Brain microvascular endothelial cell (primary cell): ENCODE measurements at regions not wholly inside any gene's neighbourhood (a gene's known extent, or its start where the extent isn't known, plus 50 kb on each side); places are given as distances from the start of the nearest gene placed in this dataset.

Source experiments
- DNase-seq: peaks from one replicate; pipeline ENCODE4 v3.0.0-alpha.2; 2020
- H3K27ac ChIP-seq: fragments of 250-450 bp; sonication (Bioruptor Pico); 2 replicates; pipeline ENCODE4 v1.5.1; 2020; ENCODE audit warnings: mild to moderate bottlenecking, moderate library complexity
- H3K27me3 ChIP-seq: fragments of 250-450 bp; sonication (Bioruptor Pico); replicated peaks from 2 replicates; pipeline ENCODE4 v1.5.1; 2020; ENCODE audit warnings: mild to moderate bottlenecking
- H3K36me3 ChIP-seq: fragments of 250-450 bp; sonication (Bioruptor Pico); replicated peaks from 2 replicates; pipeline ENCODE4 v1.5.1; 2020; ENCODE audit warnings: mild to moderate bottlenecking
- H3K4me3 ChIP-seq: 2 replicates; pipeline ENCODE4 v1.5.1; 2011; ENCODE audit warnings: low read depth, mild to moderate bottlenecking, control low read depth, low read length, moderate library complexity
- CTCF ChIP-seq: IDR thresholded peaks from 2 replicates; pipeline ENCODE4 v1.5.1; 2011; ENCODE audit warnings: low read depth, mild to moderate bottlenecking, moderate library complexity, low read length, control low read depth, inconsistent platforms; ENCODE audit errors: missing control alignments
- in situ Hi-C: cut with HindIII; loops from 2 replicates; pipeline ENCODE4 v1.10.0; 2017; ENCODE audit warnings: low sequenced_read_pairs, low pct_ligation_motif_present

DNA sequence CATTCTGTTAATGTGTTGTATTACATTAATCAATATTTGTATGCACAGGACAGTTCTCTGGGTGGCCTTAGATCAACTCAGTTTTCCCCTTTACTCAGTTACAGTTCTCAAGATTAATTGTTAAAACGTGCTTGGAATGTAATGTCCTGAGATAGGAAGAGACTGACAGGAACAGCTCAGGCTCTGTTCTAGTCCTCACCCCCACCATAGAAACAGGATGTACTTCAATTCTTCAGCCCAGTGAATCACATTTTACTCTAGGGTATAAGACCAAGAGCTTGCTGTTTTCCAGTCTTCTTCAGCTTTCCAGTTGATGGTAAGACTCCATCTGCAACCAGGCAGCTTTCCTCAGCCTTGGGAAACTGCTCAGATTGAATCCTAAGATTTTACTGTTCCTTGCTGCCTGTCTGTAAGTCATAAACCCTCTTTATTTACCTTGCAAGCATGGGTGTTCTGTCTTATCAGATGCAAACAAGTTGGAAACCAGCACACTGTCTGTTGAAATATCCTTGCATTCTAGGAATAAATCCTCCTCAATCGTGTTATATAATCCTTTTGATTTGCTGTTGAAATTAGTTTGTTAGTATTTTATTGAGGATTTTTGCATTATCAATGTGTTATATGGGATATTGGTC lies 836.9 kb upstream of the PCDH9 start:
- no peak for DNase-seq
- Histone ChIP-seq H3K27ac (no peak overlapping the region), H3K4me3 (no peak overlapping the region), H3K36me3 (no peaks in the 10 kb centered on the region), H3K27me3 (no peaks in the 10 kb centered on the region)
- in situ Hi-C loops: no loop called here
- no peak for TF ChIP-seq CTCF

GRCh38 chr13:68064001-68064770 lies 834.0 kb upstream of the PCDH9 start:
- in situ Hi-C loops: no loop called here
- TF ChIP-seq CTCF: no peak
- Histone ChIP-seq H3K4me3 (no peak overlapping the region), H3K27me3 (no peaks in the 10 kb centered on the region), H3K27ac (no peak overlapping the region), H3K36me3 (no peaks in the 10 kb centered on the region)
- DNase-seq: no peak

DNA sequence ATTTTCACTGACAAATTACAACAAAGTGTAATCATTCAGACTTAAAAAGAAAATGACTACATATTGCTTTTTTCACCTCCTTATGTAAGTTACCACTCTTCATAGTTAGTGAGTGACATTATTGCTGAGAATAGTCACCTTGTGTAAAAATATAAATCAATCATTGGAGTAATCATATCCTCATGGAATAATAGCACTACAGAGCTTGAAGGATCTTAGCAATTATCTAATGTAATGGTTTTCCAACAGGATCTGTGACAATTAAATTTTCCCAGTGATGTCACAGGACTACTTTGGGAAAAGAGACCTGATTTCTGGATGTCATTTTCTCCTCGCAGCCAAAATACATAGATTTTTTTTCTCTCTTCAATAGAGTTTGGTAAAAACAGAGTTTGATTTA lies 833.0 kb upstream of the PCDH9 start:
- no peak for DNase-seq
- in situ Hi-C loops: no loop called here
- TF ChIP-seq CTCF: no peak
- Histone ChIP-seq H3K27me3 (no peaks in the 10 kb centered on the region), H3K27ac (no peak overlapping the region), H3K36me3 (no peaks in the 10 kb centered on the region), H3K4me3 (no peak overlapping the region)

DNA sequence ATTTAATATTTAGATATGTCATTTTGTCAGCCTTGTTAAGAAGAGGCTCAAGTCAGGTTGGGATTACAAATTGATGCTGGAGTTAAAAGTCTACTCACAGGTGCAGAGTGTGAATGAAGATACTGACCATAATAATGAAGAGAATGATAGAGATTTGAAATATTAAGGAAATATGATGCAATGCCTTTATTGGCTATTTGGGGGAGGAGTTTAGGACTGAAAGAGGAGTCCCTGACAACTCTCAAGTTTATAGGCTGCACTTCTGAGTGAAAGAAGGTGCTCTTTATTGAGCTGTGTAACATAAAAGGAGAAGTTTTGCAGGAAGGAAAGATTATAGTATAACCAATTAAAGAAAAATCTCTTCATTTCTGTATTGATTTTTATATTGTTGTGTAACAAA lies 827.7 kb upstream of the PCDH9 start:
- no peak for TF ChIP-seq CTCF
- H3K36me3 ChIP-seq: no peaks in the 10 kb centered on the region
- H3K4me3 ChIP-seq: no peak overlapping the region
- no peak overlapping the region for H3K27ac ChIP-seq
- H3K27me3 ChIP-seq: no peaks in the 10 kb centered on the region
- no peak for DNase-seq
- in situ Hi-C loops: no loop called here

GRCh38 chr13:68056816-68057710 lies 826.9 kb upstream of the PCDH9 start:
- peak; percentile 67 for DNase-seq
- TF ChIP-seq CTCF: no peak
- Histone ChIP-seq H3K27me3 (no peaks in the 10 kb centered on the region), H3K27ac (no peak overlapping the region), H3K4me3 (no peak overlapping the region), H3K36me3 (no peaks in the 10 kb centered on the region)
- in situ Hi-C loops: no loop called here
